ENCODE measurements at regions not wholly inside any gene's neighbourhood (a gene's known extent, or its start where the extent isn't known, plus 50 kb on each side); places are given as distances from the start of the nearest gene placed in this dataset.

- no peak for DNase-seq (ENCODE audit: low spot score)
Observed at GRCh38 chr2:76320716-76321115, 610.0 kb upstream of the GCFC2 start.

- no peak for DNase-seq (ENCODE audit: low spot score)
Observed at GRCh38 chr2:76318848-76319360, 608.2 kb upstream of the GCFC2 start.

GRCh38 chr2:76316691-76317090, 606.0 kb upstream of the GCFC2 start:
- no peak for DNase-seq (ENCODE audit: low spot score)

GRCh38 chr2:76314271-76315020, 603.7 kb upstream of the GCFC2 start:
- DNase-seq (ENCODE audit: low spot score) = no peak

GRCh38 chr2:76312236-76312635, 601.5 kb upstream of the GCFC2 start:
- no peak for DNase-seq (ENCODE audit: low spot score)

GRCh38 chr2:76311728-76312127, 601.0 kb upstream of the GCFC2 start:
- no peak for DNase-seq (ENCODE audit: low spot score)

GRCh38 chr2:76310894-76311633, 600.3 kb upstream of the GCFC2 start:
- no peak for DNase-seq (ENCODE audit: low spot score)

- DNase-seq (ENCODE audit: low spot score) = no peak
Observed at GRCh38 chr2:76307495-76307894, 596.8 kb upstream of the GCFC2 start.

- DNase-seq (ENCODE audit: low spot score) = no peak
Observed at GRCh38 chr2:76298041-76298440, 587.3 kb upstream of the GCFC2 start.

- DNase-seq (ENCODE audit: low spot score) = no peak
Observed at GRCh38 chr2:76296438-76296837, 585.7 kb upstream of the GCFC2 start.

GRCh38 chr2:76295762-76296161, 585.0 kb upstream of the GCFC2 start:
- DNase-seq (ENCODE audit: low spot score) = no peak

GRCh38 chr2:76288598-76288997, 577.9 kb upstream of the GCFC2 start:
- DNase-seq (ENCODE audit: low spot score) = no peak

GRCh38 chr2:76288146-76288545, 577.4 kb upstream of the GCFC2 start:
- DNase-seq (ENCODE audit: low spot score) = no peak

- no peak for DNase-seq (ENCODE audit: low spot score)
Observed at GRCh38 chr2:76283350-76283749, 572.6 kb upstream of the GCFC2 start.

- no peak for DNase-seq (ENCODE audit: low spot score)
Observed at GRCh38 chr2:76281156-76281841, 570.6 kb upstream of the GCFC2 start.

- no peak for DNase-seq (ENCODE audit: low spot score)
Observed at GRCh38 chr2:76280686-76281085, 570.0 kb upstream of the GCFC2 start.

GRCh38 chr2:76279142-76279541, 568.4 kb upstream of the GCFC2 start:
- DNase-seq (ENCODE audit: low spot score) = no peak

GRCh38 chr2:76275788-76276187, 565.1 kb upstream of the GCFC2 start:
- DNase-seq (ENCODE audit: low spot score) = no peak

GRCh38 chr2:76274676-76275075, 564.0 kb upstream of the GCFC2 start:
- DNase-seq (ENCODE audit: low spot score) = no peak

GRCh38 chr2:76274160-76274559, 563.4 kb upstream of the GCFC2 start:
- no peak for DNase-seq (ENCODE audit: low spot score)

GRCh38 chr2:76270096-76270710, 559.5 kb upstream of the GCFC2 start:
- DNase-seq (ENCODE audit: low spot score) = no peak

- DNase-seq (ENCODE audit: low spot score) = no peak
Observed at GRCh38 chr2:76268902-76269620, 558.3 kb upstream of the GCFC2 start.
